ENCODE measurements at regions not wholly inside any gene's neighbourhood (a gene's known extent, or its start where the extent isn't known, plus 50 kb on each side); places are given as distances from the start of the nearest gene placed in this dataset.

DNA sequence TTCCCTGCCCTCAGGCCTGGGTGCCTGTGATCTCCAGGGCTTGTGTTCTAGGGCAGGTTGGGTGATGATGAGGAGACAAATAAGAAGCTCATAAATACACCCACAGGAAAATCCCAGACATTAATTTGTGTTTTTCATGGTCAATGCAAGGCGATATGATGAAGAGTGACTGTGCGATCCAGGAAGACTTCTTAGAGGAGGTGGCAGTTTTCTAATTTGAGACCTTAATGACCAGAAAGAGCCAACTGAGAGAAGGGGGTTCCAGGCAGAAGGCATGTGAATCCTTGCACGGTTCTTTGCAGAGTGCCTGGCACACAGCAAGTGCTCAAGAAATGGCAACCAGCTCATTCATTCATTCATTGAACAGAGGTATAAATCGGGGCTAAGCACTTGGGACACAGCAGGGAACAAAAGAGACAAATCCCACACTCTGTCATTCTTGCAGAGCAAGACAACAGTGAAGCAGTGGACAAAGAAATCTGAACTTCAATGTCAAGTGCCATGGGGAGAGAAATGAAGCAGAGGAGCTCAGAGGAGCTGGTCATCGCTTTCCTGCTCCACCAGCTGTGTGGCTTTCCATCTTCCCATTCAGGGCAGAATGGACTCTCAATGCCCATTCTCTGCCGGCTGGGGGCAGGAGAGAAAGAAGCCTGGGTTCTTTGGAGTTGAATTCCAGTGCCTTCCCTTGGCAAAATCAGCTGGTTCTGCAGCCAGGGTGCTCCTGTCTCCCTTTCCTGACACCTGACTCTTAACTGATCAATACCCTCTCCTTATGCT lies 128.3 kb downstream of the AACS start:
- no peak for DNase-seq

DNA sequence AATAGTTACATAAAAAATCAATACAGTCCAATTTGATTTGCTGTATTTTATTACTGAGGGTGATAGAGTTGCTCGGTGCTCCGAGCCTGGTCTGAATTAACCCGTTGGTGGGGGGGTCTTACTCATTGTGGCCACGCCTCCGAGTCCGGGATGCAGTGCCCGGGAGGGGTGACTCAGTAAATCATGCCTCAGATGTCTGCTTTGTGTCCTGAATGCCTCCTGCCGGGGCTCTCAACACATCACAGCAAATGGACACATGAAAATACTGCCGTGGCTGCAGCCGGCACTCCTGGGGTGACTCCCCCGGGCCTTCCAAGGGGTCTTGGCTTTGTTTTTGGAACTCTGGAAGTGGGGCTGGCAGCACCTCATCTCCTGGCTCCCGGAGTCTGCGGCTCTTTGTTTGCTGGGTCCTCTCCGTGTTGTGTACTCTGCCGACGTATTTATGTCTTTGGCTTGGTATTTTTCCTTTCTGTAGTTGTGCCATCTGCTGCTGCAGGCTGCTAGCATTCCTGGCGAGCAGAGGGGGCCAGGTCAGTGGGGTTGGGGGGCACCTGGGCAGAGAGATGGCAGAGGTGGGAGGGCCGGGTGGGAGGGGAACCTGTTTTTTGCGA lies 129.0 kb downstream of the AACS start:
- no peak for DNase-seq

DNA sequence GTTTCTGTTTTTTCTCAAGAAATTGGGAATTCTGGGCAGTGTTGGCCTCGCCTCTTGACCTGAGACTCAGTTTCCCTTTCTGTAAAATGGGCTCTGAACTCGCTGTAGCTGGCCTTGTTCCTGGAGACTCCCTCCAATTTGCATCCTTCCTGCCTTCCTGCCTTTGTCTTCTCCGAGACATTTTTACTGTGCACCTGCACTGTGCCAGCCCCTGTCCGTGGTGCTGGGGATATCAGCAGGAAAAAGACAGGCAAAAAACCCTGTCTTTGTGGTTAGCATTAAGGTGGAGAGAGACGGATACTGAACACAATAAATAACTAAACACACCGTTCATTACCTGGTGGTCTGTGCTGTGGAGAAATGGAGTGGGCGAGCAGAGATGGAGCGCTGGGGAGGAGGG lies 129.8 kb downstream of the AACS start:
- DNase-seq: no peak

GRCh38 chr12:125197326-125197725 lies 132.1 kb downstream of the AACS start:
- no peak for DNase-seq

- no peak for DNase-seq
Observed at GRCh38 chr12:125198652-125199051, 133.4 kb downstream of the AACS start.

- no peak for DNase-seq
Observed at GRCh38 chr12:125201090-125201489, 135.9 kb downstream of the AACS start.

GRCh38 chr12:125201940-125202339 lies 136.7 kb downstream of the AACS start:
- no peak for DNase-seq

GRCh38 chr12:125202421-125202820 lies 137.2 kb downstream of the AACS start:
- no peak for DNase-seq

DNA sequence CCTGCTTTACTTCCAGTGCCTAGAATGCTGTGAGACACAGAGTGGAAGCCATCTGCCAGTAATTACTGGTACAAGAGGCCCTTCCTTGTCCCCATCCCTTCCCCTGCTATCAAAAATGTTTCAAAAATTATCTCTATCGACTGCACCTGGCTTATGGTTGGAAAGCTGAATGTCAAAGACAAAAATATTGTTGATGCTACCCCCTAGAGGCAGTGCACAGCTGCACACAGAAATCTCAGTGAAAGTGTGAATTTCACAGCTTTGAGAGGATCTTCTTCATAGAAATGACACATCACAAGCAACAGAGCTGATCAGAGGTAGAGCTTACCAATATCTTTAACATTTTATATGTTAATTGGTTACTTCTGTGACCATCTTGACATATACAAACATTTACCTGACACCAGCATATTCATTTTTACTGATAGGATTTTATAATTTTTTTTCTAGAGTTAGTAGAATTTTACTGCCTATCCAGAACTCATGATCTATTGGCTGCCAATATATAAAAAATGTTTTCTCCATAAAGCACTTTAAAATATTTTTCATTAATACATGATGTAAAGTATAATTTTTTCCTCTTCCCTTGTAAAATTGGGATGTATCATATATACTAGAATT lies 138.0 kb downstream of the AACS start:
- no peak for DNase-seq

DNA sequence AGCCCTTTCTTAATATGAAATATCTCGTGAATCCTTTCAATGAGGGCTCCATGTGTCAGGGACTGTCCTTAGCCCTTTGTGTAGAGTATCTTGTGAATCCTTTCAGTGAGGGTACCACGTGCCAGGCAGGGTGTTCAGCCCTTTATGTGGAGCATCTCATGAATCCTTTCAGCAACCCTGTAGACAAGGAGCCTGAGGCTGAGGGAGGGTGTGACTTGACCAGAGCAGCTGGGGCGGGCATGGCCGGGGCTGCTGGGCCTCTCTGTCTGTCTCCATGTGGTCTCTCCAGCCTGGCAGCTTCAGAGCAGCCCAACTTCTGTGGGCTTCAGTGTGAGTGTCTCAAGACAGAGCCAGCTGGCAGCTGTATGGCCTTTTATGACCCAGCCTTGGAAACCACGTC lies 140.2 kb downstream of the AACS start:
- DNase-seq: no peak

GRCh38 chr12:125206711-125207110 lies 141.5 kb downstream of the AACS start:
- no peak for DNase-seq

DNA sequence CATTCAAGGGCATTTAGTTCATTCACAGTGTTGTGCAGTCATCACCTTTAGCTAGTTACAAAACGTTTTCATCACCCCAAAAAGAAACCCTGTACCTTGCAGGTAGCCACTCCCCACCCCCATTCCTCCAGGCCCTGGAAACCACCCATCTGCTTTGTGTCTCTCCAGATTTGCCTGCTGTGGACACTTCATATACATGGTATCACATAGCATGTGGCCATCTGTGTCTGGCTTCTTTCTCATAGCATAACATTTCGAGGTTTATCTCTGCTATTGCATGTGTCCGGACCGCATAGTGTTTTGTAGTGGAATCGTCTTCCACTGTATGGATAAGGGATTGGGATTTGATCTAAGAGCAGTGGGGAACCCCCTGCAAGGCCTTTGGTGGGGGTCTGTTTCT lies 143.1 kb downstream of the AACS start:
- no peak for DNase-seq

DNA sequence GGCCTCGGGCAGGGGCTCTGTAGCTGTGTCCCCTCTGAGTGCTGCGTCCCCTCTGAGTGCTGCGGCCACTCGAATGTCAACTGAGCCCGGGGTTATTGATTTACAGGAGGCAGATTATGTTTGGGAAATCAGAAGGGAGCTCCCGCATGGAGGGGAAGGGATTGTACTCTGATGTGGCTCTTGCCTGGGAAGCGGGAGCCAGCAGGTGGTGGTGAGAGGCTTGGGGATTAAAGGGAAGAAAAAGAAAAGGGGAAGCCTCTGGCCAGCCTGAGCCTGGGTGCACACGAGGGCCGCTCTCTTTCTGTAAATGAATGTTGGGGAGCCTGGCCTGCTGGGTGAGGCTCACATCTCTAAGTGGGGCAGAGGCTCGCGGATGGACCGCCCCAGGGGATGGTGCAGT lies 143.7 kb downstream of the AACS start:
- no peak for DNase-seq

GRCh38 chr12:125210104-125210755 lies 145.0 kb downstream of the AACS start:
- DNase-seq: no peak

DNA sequence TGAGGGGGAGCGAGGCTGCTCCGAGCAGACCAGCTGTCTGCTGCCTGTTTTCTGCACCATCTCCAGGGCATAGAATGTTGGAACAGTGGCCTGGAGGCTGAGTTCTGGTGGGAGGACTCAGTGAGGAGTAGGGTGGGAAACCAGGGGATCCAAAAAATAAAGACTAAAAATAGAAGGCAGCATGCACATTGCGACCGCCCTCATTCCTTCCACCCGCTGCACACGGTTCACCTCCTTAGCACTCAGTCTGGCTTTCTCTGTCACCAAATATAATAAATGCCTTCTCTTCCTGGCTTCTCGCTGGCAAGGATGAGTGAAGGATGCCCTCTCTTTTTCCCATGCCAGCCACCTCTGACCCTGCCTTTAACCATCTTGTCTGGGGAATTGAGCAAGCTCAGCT lies 146.2 kb downstream of the AACS start:
- DNase-seq: no peak

DNA sequence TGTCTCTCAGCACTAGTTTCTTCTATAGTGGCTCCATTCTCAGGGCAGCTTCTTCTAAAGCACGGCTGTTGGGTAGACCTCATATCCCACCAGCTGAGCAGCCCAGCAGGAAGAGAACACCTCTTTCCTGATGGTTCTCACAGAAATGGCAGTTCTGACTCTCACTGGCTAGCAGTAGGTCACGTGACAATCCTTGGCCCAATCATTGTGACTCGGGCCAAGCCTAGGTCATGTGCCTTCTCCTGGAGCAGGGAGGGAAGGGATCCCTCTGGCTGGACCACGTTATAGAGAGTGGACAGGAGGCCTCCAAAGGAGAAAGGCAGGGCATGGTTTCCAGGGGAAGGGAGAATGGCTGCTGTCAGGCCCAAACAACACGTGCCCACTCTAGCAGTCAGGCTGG lies 149.1 kb downstream of the AACS start:
- no peak for DNase-seq

GRCh38 chr12:125216756-125217155 lies 151.5 kb downstream of the AACS start:
- DNase-seq: no peak

- no peak for DNase-seq
Observed at GRCh38 chr12:125217308-125217707, 152.1 kb downstream of the AACS start.

DNA sequence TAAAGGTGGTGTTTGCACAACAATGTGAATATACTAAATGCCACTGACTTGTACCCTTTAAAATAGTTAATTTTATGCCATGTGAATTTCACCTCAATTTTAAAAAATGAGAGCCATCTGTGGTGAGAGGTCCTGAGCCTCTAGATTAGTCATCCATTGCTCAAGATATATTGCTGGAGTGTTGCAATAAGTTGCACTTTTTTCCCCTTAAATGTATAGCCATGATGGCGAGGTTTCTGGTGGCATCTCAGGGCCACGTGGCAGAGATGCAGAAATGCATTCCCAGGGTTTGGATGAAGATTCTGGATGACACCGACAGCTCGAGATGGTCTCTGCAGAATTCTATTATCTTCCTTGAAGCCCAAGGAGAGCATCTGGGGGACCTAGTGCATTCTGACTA lies 153.7 kb downstream of the AACS start:
- DNase-seq: no peak

DNA sequence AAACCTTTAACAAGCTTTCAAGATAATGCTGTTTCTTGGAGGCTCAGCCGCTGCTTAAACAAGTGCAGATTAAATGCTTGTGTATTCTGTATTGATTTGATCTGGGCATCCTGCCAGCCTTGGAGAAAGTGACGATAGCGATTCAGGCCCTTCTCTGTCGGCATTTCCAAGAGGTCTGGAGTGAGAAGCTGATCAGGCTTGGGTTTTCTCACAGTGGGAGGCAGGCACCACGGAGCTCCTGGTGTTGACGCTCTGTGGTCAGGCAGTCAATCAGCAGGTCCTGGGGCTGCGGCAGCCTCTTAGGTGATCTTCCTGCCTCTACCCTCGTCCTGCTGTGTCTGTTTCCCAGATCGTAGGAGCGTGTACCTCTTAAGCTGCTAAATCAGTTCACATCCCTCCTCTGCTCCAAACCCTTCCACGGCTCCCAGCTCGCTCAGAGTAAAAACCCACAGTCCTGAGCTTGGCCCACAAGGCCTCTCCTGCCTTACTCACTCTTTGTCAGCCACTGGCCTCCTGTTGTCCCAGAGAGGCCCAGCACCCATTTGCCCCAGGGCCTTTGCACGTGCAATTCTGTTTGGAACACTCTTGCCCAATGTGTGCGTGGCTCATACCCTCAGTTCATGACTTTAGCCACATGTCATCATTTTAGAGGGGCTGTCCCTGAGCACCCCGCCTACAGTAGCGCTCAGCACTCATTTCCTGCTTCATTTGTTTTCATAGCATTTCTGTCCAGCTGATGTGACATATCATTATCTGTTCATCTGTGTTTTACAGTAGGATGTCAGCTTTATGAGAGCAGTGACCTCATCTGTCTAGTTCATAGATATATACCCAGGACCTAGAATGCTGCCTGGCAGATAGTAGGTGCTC lies 155.4 kb downstream of the AACS start:
- no peak for DNase-seq

DNA sequence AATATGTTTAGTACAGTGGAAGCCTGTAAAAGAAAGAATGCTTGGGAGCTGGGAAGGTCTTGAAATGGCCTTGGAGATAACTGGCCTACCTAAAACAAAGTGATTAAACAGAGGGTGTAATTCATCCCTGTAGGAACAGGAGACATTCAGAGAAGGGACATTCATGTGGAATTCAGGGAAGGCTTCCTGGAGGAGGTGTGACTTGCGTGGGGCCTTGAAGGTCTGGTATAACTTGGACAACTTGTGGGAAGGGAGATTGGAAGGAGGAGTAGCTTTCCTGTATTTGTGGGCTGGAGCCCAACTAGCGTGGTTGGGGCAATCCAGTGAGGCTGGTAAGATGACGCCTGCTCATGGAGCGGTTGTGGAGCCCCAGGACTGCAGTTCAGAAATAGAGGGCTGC lies 156.4 kb downstream of the AACS start:
- DNase-seq: no peak

DNA sequence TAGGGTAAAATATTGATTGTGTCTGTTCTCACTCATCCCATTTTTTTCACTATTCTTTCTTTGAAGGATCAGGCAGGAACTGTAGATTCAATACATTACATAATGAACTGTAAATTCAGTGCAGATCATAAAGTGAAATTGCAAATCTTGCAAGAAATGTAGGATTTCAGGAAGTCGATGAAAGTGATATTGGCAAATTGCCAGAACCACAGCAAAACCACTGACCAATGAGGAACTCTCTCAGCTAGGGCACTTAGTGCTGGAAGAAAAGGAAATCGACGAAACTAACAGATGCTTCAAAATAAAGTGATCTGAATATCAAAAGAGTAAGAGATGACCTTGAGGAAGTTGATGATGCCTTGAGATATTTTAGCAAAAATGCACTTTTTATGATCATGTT lies 157.6 kb downstream of the AACS start:
- DNase-seq: no peak

DNA sequence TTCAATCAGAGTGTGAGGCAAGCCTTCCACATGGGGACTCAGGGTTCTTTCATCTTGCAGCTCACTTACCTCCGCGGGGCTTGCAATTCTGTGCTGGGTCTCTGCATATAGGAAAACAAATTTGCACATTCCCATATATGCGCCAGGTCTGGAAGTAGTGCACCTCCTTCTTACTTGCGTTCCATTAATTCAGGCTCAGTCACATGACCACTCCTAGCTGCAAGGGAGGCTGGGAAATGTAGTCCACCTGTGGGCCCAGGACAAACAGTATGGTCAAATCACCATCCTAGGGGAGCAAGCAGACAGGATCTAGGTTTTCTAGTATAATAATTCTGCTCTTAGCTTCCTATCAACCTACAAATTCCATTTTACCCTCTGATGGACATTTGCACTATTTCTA lies 160.4 kb downstream of the AACS start:
- no peak for DNase-seq

Data from CD4-positive, alpha-beta T cell treated with Interleukin-17A for 1 hour (primary cell).